ENCODE measurements at regions not wholly inside any gene's neighbourhood (a gene's known extent, or its start where the extent isn't known, plus 50 kb on each side); places are given as distances from the start of the nearest gene placed in this dataset.

DNA sequence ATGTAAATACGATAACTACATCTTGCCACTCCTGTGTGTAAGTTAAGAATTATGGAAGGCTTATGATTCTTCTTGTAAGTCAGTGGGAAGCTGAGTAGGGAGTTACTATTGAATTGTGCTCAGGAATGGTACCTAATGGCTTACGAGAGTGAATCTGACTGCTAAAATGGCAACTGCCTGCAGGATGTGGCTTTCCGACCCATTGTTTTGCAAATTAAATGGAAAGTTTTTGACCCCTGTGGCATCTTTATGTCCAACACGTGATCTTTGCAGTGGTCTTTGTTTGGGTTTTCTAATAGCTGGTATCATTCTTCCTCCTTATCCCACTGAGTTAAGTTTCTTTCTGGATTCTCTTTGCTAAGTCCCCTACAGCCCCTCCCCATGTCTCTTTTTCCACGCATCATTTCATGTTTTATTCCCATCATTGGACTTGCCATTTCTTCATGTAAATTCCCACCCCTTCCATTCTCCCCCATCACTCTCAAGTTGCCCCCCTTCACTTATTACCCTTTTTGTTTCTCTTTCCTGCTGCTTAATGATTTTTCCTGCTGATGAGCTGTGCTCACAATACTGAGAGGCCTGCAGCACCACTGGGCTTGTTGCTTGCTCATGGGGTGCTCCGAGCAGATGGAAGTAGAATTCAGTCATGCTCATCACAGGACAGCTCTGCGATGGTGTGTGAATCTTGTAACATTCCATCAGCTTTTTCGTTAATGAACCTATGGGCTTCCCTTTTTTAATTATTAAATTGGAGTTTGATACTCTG lies 428.2 kb upstream of the IL12A start:
- DNase-seq, result no peak

DNA sequence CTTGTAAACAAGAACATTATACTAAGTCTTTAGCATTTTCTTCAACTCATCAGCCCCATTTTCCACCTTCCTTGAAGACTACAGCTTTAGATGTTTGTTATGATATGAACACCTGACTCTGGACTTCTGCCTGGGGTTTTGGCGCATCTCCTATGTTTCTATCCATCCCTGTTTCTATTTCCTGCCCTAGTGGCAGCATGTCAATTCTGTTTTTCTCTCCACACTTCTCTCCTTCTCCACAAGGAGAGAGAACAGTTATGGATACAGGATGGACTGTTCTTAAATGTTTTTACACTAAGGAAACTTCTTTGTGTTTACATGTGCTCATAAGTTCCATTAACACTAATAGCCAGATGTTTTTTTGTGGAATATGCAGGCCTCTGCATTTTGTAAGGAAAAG lies 423.3 kb upstream of the IL12A start:
- no peak for DNase-seq

DNA sequence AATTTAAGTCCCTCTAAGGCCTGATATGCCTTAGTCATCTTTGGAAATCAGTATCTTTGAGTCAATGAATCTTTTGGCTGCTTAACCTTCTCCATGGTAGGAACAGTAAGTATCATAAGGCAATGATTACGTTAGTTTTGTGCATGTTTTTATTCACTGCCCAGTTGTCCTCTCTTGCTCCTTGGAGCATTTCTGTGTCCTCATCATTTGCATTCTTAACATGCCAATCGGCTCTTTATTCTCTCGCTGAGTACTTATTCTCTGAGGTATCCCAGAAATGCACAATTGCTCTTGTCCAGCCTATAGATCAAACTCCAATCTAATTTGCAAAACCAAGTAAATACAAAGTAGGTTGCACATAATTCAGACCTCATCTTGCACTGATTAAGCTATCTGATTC lies 405.0 kb upstream of the IL12A start:
- DNase-seq, result no peak

DNA sequence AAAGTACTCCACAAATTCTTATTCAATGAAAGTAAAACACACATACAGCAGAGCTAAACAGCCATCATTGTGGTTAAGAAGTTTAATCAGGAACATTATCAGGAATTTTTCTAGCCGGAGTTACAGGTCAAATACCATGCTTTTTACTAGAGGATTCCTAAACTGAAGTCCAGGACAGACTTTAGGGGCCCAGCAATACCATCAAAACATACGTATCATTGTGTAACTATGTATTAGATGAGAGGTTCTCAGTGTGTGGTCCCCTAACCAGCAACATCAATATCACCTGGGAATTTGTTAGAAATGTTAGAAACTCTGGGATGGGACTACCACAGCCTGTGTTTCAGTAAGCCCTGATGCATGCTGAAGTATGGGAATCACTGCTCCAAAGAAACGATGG lies 404.2 kb upstream of the IL12A start:
- DNase-seq, result no peak

DNA sequence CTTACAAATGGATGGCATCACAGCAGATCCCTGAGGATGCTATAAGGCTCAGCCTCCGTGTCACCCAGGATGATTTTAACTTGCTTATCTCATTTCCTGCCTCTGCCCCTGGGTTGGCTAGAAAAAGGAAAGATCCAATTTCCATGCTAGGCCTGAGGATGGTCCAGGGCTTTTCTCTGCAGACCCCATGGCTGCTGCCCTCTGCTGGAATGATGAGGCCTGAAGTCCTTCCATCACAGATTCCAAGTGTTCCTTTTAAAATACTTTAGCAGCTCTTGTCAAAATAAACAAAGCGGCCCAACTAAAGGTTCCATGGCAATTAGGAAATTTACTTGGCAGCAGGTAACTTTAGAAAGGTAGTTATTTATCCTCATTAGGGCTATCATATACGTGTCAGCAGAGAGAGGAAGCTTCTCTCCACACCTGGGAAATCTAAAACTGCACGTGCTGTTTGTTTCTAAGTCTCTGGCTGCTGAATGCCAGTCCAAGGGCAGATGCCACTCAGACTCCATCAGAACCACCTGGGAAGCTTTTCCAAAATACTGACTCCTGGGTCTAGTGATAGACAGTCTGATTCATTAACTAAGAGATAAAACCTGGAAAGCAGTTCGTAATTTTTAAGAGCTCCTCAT lies 401.9 kb upstream of the IL12A start:
- no peak for DNase-seq

DNA sequence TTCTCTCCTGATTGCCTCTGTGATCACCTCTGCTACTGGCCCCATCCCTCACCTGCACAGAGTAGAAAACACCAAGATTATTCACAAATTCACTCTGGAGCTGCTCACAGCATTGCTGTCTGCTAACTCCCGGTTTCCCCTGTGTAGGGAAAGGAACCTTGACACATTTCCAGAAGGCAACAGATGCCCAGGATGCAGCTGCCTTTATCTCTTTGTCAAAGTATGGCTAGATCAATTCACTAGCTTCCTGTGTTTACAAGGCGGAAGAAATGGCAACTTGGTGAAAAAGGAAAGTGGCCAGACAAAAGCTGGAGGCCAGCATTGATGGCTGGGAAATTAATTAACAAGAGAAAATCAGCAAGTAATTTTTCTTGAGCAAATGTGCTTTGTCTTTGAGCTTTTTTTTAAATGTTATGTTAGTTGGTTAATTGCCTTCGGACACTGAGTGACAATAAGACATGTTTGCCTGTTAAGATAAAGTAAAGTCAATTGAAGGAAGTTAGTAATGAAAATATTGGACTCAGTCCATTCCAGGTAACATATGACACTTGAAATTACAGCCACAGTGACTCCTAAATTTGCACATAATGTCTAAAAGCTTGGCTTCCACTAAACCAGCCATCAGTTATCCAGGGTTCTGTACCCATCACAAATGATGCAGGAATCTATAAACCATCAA lies 394.6 kb upstream of the IL12A start:
- no peak for DNase-seq

DNA sequence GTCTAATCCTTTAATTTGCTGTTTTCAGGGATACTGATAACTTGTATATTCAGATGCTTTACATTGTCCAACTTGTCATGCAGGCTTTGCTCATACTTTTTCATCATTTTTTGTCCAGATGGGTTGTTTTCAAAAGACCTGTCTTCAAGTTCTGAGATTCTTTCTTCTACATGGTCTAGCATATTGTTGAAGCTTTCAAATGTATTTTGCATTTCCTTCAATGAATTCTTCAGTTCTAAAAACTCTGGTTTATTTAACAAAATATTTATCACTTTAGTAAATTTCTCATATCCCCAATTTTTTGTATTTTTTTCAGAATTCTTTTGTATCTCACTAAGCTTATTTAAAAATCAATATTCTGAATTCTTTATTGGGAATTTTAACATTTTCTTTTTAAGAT lies 388.3 kb upstream of the IL12A start:
- no peak for DNase-seq

DNA sequence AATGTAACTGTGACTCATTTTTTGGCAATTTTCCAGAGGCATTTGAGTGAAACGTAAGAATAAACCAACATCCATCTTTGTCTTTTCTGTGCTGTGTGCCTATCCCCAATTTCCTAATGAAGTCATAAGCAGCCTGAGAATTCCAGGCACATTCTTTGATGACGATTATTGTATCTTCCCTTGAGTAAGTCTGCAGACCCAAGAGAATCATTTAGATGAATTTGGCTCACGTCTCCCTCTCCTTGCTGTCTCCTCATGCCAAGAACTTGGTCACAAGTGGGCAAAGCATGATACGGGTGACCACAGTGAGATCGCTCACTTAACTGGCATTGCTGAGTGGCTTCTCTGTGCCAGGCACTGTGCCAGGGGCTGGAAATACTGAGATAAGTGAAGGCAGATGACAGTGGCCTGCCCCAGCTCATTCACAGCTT lies 384.5 kb upstream of the IL12A start:
- DNase-seq, result no peak

DNA sequence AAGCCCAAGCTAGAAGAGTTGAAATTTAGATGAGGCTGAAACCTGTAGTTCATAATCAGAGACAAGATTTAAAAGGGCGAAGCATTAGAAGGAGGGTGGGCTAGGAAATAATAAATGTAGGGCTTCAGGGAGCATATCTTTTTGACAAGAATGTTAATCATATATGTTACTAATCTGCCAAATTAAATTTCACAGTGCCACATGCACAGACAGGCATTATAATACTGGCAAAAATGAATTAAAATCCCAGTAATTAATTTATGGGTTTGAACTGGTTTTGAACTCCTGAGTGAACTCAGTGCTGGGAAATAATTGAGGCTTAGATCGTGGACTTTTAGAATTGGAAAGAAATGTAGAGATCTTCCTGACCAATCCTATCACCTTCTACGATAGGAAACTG lies 383.5 kb upstream of the IL12A start:
- DNase-seq, result no peak

DNA sequence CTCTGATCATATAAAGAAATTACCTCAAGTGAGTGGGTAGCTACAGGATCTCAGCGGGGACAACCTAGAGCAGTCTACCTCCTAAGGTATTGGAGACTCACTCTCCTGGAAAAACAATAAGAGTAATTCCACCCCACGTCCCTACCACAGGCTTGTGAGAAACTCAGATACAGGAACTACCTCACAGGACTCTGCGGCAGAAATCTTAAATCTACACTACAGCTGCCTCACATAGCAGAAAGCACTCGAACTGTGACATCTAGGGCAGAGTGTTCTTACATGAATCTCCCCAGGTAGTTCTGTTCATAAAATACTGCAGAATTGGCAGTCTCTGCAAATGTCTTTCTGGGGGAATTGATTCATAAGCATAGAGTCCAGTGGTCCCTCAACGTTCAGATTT lies 382.9 kb upstream of the IL12A start:
- no peak for DNase-seq

DNA sequence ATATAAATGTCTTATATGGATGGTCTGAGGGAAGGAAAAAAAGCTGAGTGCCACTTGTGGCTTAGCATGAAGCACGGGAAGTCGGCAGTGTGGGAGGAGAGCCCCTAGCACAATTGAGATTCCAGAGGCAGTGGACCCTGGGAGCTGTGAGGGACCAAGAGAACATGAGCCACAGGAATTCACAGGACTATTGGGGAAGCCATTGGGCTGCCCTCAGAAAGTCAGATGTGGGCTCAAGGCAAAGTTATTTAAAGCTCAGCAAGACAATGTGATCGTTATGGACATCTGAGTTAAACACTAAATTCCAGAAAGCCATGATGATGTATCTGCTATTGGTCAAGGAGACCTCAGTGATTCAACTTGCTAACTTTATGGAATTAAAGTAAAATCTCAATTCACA lies 380.8 kb upstream of the IL12A start:
- DNase-seq, result no peak

DNA sequence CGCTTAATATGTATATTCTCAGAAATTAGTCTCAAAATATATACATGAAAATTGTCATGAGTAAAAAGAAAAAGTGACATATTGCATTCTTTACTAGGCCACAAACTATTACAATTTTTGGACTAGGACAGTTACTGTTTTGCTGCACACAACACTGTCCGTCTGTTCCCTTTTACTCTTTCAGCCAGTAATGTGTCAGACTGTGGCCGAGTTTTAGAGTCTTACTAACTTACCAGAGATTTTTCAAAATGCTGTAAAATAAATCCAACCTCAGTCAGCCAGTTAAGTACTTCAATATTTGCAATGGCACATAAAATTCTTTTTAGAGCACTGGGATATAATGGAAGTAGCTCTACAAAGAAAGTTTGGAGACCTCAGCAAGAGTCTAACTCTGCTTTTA lies 380.3 kb upstream of the IL12A start:
- no peak for DNase-seq

DNA sequence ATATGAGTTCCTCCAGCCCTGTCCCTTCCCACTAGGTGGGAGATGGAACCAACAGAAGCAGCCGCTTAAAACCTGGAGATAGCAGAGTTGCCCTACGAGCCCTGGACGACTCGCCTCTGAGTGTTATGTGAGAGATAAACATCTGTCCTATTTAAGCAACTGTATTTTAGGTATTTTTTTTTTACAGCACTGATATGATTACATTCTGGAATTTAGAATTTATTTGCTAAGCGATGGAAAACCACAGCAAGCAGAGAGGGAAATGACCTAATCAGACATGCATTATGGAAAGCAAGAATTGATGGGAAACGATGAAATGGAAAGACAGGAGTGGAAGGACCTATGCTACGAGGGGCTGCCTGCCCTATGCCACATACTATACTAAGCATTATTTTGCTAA lies 379.0 kb upstream of the IL12A start:
- DNase-seq, result no peak

DNA sequence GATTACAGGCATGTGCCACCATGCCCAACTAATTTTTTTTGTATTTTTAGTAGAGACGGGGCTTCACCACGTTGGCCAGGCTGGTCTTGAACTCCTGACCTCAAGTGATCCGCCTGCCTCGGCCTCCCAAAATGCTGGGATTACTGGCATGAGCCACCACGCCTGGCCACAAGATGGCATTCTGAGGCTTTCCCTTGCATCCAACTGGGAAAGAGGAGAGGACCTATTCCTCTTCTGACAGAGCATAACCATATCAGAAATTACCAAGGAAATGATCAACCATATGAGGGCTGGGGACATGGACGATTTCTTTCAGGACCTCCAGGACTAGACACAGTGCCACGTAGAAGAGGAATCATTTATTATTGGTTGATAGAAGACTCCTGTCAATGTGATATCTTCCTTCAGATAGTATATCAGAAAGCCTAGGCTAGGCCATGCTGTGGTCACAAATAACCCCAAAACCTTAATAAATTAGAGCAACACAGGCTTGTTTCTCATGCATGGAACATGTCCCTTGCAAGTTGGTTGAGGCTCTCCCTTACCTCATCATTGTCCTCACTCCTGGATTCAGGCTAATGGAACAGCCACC lies 372.3 kb upstream of the IL12A start:
- no peak for DNase-seq

DNA sequence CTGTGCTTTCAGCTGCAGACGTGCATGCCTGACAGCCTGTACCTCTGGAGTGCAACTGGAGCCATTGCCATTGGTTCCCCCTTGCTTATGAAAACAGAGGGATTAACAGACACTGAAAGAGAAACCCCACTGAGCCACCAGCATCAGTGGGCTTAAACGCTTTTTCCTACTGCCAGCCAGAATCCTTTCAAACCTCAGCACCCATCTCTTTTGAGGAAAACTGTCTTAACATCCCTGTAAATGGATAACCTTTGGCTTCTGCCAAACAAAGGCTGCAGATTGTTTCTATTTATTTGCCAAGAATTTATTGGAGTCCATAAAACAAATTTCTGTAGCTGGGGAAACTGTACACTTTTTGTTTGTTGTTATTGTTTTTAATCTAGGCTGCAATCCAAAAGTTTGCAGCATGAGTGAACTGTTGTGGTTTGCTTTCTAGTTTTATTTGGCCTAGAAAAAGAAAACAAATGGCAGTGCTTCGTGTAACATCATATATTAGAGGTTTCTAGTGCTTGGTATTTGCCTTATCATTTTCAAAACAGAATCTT lies 369.2 kb upstream of the IL12A start:
- no peak for DNase-seq

DNA sequence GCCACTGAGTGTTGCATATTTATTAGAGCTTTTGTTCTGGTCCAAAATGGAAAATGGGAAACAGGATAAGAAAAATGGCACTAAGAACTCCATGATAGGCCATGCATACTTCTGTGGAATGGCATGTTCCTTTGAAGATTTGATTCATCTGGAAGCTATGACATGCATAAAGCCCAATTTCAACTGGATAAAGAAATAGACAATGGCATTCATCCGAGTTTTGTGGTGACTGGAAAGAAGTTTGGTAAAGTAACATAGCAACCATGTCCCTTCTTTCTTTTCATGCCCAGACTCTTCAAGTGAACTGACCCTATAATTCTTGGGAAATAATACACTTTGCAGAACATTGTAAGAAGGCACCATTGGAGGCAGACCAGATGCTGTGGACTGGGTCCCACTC lies 368.4 kb upstream of the IL12A start:
- no peak for DNase-seq

DNA sequence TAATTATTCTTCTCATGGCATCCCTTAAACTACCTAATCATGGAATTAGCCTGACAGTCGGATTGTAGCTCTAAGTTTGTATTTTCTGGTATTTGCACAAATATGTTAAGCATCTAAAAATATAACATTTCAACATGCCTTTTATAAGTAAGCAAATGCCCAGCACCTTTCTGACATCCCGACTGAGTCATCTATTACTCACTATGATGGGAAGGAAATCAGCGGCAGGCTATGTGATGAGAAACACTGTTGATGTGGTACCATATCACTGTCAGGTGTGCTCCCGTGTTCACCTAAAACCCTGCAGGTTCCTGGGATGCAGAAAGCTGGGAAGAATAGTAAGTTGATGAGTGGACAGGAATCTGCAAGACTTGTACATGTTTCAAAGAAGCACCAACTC lies 367.8 kb upstream of the IL12A start:
- DNase-seq, result no peak

DNA sequence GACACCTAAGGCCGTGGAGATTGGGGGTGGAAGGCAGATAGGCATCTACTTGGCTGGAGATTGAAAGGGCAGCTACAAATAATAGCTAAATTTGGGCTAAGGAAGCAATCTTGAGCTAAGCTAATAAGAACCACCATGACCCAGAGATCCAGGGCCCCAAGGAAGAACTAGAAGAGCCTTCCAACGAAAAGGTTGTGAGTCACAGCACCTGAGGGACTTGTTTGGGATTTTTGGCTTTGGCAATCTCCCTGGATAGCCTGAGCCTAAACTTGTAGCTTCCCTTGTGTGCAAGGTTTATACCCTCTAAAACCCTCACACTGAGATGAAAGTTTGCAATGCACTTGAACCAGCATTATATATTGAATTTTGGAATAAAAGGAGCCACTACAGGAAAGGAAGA lies 364.0 kb upstream of the IL12A start:
- no peak for DNase-seq

DNA sequence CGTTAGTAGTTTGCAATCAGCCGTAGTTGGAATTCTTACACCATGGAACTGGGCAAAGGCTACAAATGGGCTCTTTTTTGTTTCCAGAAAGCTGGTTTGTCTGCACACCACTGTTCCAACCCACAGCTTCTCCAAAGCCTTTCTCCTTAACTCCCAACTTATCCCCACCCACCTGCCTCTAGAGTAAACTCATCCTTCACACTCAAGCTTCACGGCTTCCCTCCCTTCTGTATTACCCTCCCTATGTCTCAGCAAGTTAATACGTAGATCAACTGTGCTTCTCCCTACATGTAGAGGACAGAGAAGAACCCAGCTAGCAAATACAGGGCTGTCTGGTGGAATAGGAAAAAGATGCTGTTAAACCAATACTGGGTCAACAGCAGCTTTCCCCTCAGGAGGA lies 363.0 kb upstream of the IL12A start:
- no peak for DNase-seq

DNA sequence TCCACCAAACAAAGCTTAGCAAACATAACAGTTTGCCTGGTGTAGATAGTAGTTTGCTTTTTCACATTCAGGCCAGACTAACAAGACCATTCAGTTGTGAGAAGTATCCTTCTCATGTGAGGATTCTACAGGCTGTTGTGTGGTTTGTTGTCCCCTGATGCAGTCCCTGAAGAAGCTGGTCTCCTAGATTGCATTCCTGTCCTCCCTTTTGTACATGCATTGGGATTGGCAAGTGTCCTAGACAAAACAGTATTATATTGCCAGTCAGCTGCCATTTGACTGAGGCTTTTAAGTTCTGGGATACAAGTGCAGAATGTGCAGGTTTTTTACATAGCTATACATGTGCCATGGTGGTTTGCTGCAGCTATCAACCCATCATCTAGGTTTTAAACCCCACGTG lies 362.0 kb upstream of the IL12A start:
- no peak for DNase-seq

DNA sequence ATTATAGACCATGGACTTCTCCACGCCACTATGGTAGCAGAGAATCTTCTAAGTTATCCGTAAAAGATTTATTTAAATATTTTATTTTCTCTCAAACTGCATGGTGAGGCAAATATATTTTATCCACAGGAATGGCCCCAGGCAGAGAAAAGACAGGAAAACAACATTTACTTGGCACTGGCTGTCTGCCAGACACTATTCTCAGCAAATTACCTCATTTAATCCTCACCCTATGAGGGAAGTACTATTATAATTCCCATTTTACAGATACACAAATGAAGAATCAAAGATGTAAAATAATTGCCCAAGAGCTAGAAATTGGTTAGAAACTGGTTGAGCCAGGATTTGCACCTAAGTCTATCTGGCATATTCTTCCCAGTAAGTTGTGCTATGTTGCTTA lies 361.4 kb upstream of the IL12A start:
- no peak for DNase-seq

DNA sequence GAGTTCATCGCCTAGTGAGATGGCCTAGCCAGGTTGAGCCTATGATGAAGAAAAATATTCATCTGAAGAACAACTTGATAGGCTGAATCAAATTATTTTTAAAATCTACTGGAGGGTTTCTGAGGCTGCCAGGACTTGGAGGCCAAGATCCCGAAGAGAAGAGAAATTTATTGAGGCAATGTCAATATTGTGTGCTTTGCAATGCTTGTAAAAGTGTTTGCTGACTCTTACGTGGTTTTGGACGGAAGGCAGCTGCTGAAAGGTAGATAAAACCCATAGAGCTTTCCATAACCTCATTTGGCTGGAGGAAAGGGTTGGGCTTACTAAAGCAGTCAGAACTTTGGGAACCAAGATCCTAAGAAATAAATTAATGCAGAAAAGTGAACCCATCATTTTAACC lies 361.0 kb upstream of the IL12A start:
- no peak for DNase-seq

DNA sequence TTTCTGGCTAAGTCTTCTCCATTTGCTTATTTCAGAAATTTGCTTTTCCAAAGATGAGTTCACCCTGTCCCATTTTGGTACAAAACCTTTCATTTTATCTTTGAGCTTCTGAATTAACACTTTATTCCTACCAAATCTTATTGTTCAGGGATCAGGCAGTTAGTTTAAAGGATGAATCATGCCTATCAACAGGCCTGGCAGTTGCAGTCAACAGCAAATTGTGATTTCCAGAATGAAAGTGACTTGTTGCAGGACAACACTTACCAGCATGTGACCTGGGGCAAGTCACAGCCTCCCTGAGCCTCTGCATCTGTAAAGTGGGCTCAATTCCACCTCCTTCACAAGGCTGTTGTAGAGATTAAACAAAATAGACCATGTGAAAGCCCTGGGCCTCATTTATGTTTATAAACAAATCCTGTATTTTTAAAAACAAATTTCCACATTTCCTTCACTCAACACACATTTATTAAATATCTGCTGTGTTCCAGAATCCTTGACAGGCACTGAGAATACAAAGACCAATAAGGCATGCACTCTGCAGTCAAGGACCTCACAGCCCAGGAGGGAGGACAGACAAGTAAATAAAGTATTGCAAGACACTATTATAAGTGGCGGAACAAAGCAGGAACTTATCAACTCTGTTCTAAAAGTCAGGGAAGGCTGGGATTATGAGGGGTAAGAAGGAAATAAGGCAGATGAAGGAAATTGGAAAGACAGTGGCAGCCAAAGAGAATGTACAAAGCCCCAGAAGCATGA lies 359.1 kb upstream of the IL12A start:
- DNase-seq, result no peak
